ENCODE measurements at regions not wholly inside any gene's neighbourhood (a gene's known extent, or its start where the extent isn't known, plus 50 kb on each side); places are given as distances from the start of the nearest gene placed in this dataset.

DNA sequence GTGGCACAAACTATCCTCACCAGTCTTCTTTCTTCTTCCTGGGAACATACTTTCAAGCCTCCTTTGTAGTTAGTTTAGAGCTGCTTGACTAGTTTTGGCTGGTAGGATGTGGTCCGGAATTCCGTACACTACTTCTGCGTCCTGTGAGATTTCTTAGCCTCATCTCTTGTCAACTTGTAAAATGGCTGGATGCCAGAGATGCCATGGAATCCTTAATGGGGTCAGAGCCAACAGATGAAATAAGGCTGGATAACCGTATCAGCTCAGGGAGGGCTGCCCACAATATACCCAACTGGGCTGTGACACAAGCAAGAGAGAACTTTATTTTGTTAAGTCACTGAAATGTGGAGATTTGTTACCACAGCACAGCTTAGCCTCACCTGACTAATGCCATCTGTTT is 466.9 kb upstream of the MDFIC2 start:
- POLR2A ChIA-PET = no interaction called here
- peaks cover 17% of the 10 kb centered on the region for H3K27me3 Mint-ChIP-seq
- intact Hi-C loops (cut with DNase I, micrococcal nuclease) = loop anchor here in 1 of 2 experiments (10.0 kb wide), 1 partner anchor 526 kb away; no protein-coding TSS in a partner anchor
- CTCF ChIA-PET = interaction anchor here (0.6 kb wide), 2 partner anchors 11 to 1410 kb away, joined by 3 read pairs; no protein-coding TSS in a partner anchor
- ATAC-seq (no peak), DNase-seq (no peak)
- H3K4me1 Mint-ChIP-seq = no peaks in the 10 kb centered on the region
- H3K4me3 Mint-ChIP-seq = no peak overlapping the region
- H3K9me3 Mint-ChIP-seq (ENCODE audit: low read depth) = peaks cover 3% of the 10 kb centered on the region
- H3K36me3 Mint-ChIP-seq (ENCODE audit: low read depth) = no peaks in the 10 kb centered on the region
- H3K27ac Mint-ChIP-seq = no peak overlapping the region

DNA sequence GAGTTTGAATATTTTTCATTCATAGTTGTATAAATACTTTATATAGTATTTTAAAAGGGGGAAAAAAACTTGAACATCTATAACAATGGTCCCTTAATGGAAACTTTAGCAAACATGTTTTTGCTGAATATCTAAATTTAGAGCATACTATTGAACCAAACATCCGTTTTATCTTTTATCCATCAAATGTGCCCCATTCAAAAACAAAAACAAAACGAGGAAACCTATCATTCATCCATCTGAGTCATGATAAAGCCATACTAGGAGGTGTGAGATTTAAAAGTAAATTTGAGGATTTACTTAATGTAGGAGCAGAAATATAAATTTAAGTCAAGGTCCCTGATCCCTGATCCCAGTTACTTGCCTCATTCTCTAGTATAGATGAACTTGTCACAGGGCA is 463.6 kb upstream of the MDFIC2 start:
- peaks cover 7% of the 10 kb centered on the region for H3K4me1 Mint-ChIP-seq
- H3K9me3 Mint-ChIP-seq (ENCODE audit: low read depth) = peaks cover 3% of the 10 kb centered on the region
- intact Hi-C loops (cut with DNase I, micrococcal nuclease) = loop anchor here in 1 of 2 experiments (10.0 kb wide), 1 partner anchor 529 kb away; no protein-coding TSS in a partner anchor
- ChIA-PET CTCF (interaction anchor here (1.2 kb wide), 1 partner anchor 13 kb away, joined by 3 read pairs; no protein-coding TSS in a partner anchor), POLR2A (no interaction called here)
- ATAC-seq (no peak), DNase-seq (no peak)
- H3K27ac Mint-ChIP-seq = no peak overlapping the region
- peaks cover 24% of the 10 kb centered on the region for H3K27me3 Mint-ChIP-seq
- no peaks in the 10 kb centered on the region for H3K36me3 Mint-ChIP-seq (ENCODE audit: low read depth)
- H3K4me3 Mint-ChIP-seq = no peak overlapping the region

DNA sequence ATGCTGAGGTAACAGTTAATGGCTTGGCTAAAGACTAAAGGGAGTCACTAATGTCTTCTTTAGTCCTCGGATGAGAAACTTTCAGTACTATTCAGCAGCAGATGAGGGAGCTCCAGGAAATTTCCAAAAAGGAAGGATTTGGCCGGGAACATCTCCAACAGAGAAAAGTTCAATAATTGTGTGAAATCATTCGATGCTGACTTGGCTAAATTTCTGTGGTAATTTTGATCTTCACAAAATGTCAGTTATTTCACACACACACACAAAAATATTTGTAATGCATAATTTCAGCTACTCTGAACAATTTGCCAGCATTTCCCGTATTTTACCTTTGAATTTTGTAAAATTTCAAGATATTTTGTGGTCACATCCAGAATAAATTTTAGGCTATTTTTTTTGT is 462.8 kb upstream of the MDFIC2 start:
- Mint-ChIP-seq H3K9me3 (ENCODE audit: low read depth) (peaks cover 3% of the 10 kb centered on the region), H3K27ac (no peak overlapping the region), H3K4me1 (peaks cover 12% of the 10 kb centered on the region), H3K4me3 (no peak overlapping the region), H3K27me3 (peaks cover 30% of the 10 kb centered on the region), H3K36me3 (ENCODE audit: low read depth) (no peaks in the 10 kb centered on the region)
- ATAC-seq = no peak
- ChIA-PET POLR2A (no interaction called here), CTCF (interaction anchor here (1.2 kb wide), 1 partner anchor 14 kb away, joined by 3 read pairs; no protein-coding TSS in a partner anchor)
- DNase-seq = no peak
- intact Hi-C loops (cut with DNase I, micrococcal nuclease) = loop anchor here in 1 of 2 experiments (10.0 kb wide), 1 partner anchor 530 kb away; no protein-coding TSS in a partner anchor

DNA sequence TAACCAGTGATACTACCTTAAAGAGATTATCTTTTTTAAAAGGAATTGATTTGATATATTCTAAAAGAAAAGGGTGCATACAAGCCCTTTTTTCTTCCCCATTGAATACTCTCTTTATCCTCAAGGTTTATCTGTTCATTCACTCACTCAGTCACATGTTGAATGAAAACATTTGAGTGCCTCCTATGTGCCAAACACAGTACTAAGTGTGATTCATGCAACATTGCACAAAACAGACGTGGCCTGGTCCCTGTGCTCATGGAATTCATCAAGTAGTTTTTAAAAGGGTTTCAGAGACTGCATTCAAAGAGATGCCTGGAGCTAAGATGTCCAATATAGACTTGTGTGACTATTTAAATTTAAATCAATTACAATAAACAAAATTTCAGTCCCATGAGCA is 462.2 kb upstream of the MDFIC2 start:
- DNase-seq (no peak), ATAC-seq (no peak)
- Mint-ChIP-seq H3K4me1 (peaks cover 12% of the 10 kb centered on the region), H3K27me3 (peaks cover 35% of the 10 kb centered on the region), H3K4me3 (no peak overlapping the region), H3K9me3 (ENCODE audit: low read depth) (peaks cover 3% of the 10 kb centered on the region), H3K36me3 (ENCODE audit: low read depth) (no peaks in the 10 kb centered on the region), H3K27ac (no peak overlapping the region)
- POLR2A ChIA-PET = no interaction called here
- intact Hi-C loops (cut with DNase I, micrococcal nuclease) = loop anchor here (5.0 to 10.0 kb wide), 5 partner anchors 83 to 813 kb away; no protein-coding TSS in a partner anchor
- CTCF ChIA-PET = interaction anchor here (1.2 kb wide), 1 partner anchor 14 kb away, joined by 3 read pairs; no protein-coding TSS in a partner anchor

GRCh38 chr3:70771426-70772147 is 459.1 kb upstream of the MDFIC2 start:
- DNase-seq = no peak
- intact Hi-C loops (cut with DNase I, micrococcal nuclease) = loop anchor here (1.0 to 10.0 kb wide), 6 partner anchors 85 to 816 kb away; no protein-coding TSS in a partner anchor
- Mint-ChIP-seq H3K36me3 (ENCODE audit: low read depth) (no peaks in the 10 kb centered on the region), H3K9me3 (ENCODE audit: low read depth) (no peaks in the 10 kb centered on the region), H3K4me1 (peaks cover 12% of the 10 kb centered on the region), H3K27ac (no peak overlapping the region), H3K4me3 (no peak overlapping the region), H3K27me3 (peaks cover 43% of the 10 kb centered on the region)
- POLR2A ChIA-PET = no interaction called here
- CTCF ChIA-PET = interaction anchor here (0.7 kb wide), 1 partner anchor 1131 kb away, joined by 3 read pairs; no protein-coding TSS in a partner anchor
- ATAC-seq = peak; percentile 70

- ChIA-PET CTCF (interaction anchor here (0.6 to 0.7 kb wide), 2 partner anchors 9 to 830 kb away, joined by 5 to 6 read pairs; no protein-coding TSS in a partner anchor), POLR2A (no interaction called here)
- Mint-ChIP-seq H3K27me3 (peaks cover 43% of the 10 kb centered on the region), H3K27ac (no peak overlapping the region), H3K4me1 (peaks cover 12% of the 10 kb centered on the region), H3K36me3 (ENCODE audit: low read depth) (no peaks in the 10 kb centered on the region), H3K4me3 (no peak overlapping the region), H3K9me3 (ENCODE audit: low read depth) (no peaks in the 10 kb centered on the region)
- intact Hi-C loops (cut with DNase I, micrococcal nuclease) = loop anchor here (1.0 to 10.0 kb wide), 6 partner anchors 86 to 817 kb away; no protein-coding TSS in a partner anchor
- ATAC-seq = no peak
- DNase-seq = no peak
These were observed 458.2 kb upstream of the MDFIC2 start for GRCh38 chr3:70770650-70771049.

- H3K4me1 Mint-ChIP-seq = peaks cover 13% of the 10 kb centered on the region
- intact Hi-C loops (cut with DNase I, micrococcal nuclease) = no loop called here
- no peak overlapping the region for H3K4me3 Mint-ChIP-seq
- H3K27me3 Mint-ChIP-seq = peaks cover 38% of the 10 kb centered on the region
- CTCF ChIA-PET = no interaction called here
- H3K36me3 Mint-ChIP-seq (ENCODE audit: low read depth) = no peaks in the 10 kb centered on the region
- ATAC-seq (no peak), DNase-seq (no peak)
- no peaks in the 10 kb centered on the region for H3K9me3 Mint-ChIP-seq (ENCODE audit: low read depth)
- POLR2A ChIA-PET = interaction anchor here (0.7 kb wide), 1 partner anchor 590 kb away, joined by 3 read pairs; no protein-coding TSS in a partner anchor
- no peak overlapping the region for H3K27ac Mint-ChIP-seq
These were observed 453.9 kb upstream of the MDFIC2 start for GRCh38 chr3:70766301-70766700.

DNA sequence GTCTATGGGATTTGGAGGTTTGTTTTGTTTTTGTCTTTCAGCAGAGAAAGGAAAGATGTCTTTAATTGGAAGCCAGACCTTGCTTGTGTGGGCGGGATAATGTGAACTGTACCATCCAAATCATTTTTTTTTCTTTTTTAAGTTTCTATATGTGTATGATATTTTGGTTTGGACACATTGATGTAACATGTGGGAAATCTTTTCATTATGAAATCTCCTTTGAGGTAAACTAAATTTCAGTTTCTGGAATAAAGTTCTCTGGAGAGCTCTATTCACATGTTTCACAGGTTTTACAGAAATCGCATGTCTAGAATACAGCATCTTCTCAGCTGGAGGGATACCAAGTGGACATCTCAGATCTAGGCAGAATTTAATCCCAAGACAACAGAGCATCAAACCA is 451.5 kb upstream of the MDFIC2 start:
- POLR2A ChIA-PET = no interaction called here
- ATAC-seq = no peak

DNA sequence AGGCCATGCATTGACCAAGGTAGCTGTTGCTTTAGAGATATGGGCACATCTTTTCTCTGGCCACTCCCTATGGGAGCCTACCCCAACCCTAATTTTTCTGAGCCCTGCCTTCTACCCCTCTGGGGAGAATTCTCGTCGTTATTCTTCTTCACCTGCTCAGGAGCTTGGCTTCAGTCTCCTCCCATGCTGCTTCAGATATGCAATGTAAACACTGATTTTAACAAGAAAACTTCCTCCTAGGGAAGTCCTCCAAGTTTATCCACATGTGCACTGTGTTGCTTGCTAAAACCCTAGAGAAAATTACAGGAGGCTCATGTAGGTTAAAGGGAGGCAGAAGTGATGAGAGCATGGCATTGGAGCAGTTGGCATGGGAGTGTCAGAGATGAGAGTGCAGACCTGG is 445.2 kb upstream of the MDFIC2 start:
- Mint-ChIP-seq H3K36me3 (ENCODE audit: low read depth) (no peaks in the 10 kb centered on the region), H3K4me3 (no peak overlapping the region), H3K4me1 (no peaks in the 10 kb centered on the region), H3K27ac (no peak overlapping the region), H3K9me3 (ENCODE audit: low read depth) (no peaks in the 10 kb centered on the region), H3K27me3 (peaks cover 6% of the 10 kb centered on the region)
- no peak for ATAC-seq
- DNase-seq = no peak
- CTCF ChIA-PET = interaction anchor here (1.2 to 1.9 kb wide), 2 partner anchors 10 to 46 kb away, joined by 4 read pairs; no protein-coding TSS in a partner anchor
- POLR2A ChIA-PET = no interaction called here
- intact Hi-C loops (cut with DNase I, micrococcal nuclease) = no loop called here

More for the DNA sequence above, 451.5 kb upstream of the MDFIC2 start:
- CTCF ChIA-PET = no interaction called here
- peaks cover 6% of the 10 kb centered on the region for H3K4me1 Mint-ChIP-seq
- H3K27me3 Mint-ChIP-seq = peaks cover 18% of the 10 kb centered on the region
- peak; percentile 10 for DNase-seq
- no peaks in the 10 kb centered on the region for H3K36me3 Mint-ChIP-seq (ENCODE audit: low read depth)
- H3K4me3 Mint-ChIP-seq = no peak overlapping the region
- H3K9me3 Mint-ChIP-seq (ENCODE audit: low read depth) = no peaks in the 10 kb centered on the region
- no peak overlapping the region for H3K27ac Mint-ChIP-seq
- intact Hi-C loops (cut with DNase I, micrococcal nuclease) = loop anchor here in 1 of 2 experiments (5.0 kb wide), 1 partner anchor 1883 kb away; no protein-coding TSS in a partner anchor

DNA sequence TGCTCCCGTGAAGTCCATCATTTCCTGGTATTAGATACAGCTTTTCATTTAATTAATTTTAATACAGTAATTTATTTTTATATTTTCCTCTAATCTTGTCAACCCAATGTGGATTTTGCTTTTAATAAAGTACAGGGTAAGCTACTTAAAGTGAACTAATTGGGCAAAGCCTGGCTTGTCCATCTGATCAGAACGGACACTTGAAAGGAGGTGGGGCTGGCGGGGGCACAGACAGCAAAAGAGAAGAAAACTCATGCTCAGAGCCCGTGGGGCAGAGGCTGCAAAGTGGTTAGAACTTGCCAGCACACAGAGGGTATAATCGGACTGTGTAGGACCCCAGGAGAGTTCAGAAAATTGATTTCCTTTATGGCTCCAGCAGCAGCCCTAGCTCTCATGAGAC is 443.1 kb upstream of the MDFIC2 start:
- Mint-ChIP-seq H3K9me3 (ENCODE audit: low read depth) (no peaks in the 10 kb centered on the region), H3K36me3 (ENCODE audit: low read depth) (no peaks in the 10 kb centered on the region), H3K4me1 (no peaks in the 10 kb centered on the region), H3K27ac (no peak overlapping the region), H3K27me3 (peaks cover 13% of the 10 kb centered on the region), H3K4me3 (no peak overlapping the region)
- ATAC-seq (no peak), DNase-seq (no peak)
- POLR2A ChIA-PET = no interaction called here
- intact Hi-C loops (cut with DNase I, micrococcal nuclease) = no loop called here
- CTCF ChIA-PET = no interaction called here

- intact Hi-C loops (cut with DNase I, micrococcal nuclease) = no loop called here
- peaks cover 17% of the 10 kb centered on the region for H3K27me3 Mint-ChIP-seq
- CTCF ChIA-PET = no interaction called here
- H3K27ac Mint-ChIP-seq = no peak overlapping the region
- H3K36me3 Mint-ChIP-seq (ENCODE audit: low read depth) = no peaks in the 10 kb centered on the region
- ATAC-seq (no peak), DNase-seq (no peak)
- H3K4me3 Mint-ChIP-seq = no peak overlapping the region
- POLR2A ChIA-PET = no interaction called here
- no peaks in the 10 kb centered on the region for H3K9me3 Mint-ChIP-seq (ENCODE audit: low read depth)
- H3K4me1 Mint-ChIP-seq = no peaks in the 10 kb centered on the region
These were observed 441.9 kb upstream of the MDFIC2 start for GRCh38 chr3:70754314-70754713.

GRCh38 chr3:70753572-70753971 is 441.1 kb upstream of the MDFIC2 start:
- H3K9me3 Mint-ChIP-seq (ENCODE audit: low read depth) = no peaks in the 10 kb centered on the region
- no peak overlapping the region for H3K4me3 Mint-ChIP-seq
- ChIA-PET CTCF (no interaction called here), POLR2A (no interaction called here)
- H3K4me1 Mint-ChIP-seq = no peaks in the 10 kb centered on the region
- intact Hi-C loops (cut with DNase I, micrococcal nuclease) = no loop called here
- ATAC-seq (no peak), DNase-seq (no peak)
- H3K27me3 Mint-ChIP-seq = peaks cover 21% of the 10 kb centered on the region
- H3K27ac Mint-ChIP-seq = no peak overlapping the region
- H3K36me3 Mint-ChIP-seq (ENCODE audit: low read depth) = no peaks in the 10 kb centered on the region
